GM23338 (cell line): ENCODE measurements at regions not wholly inside any gene's neighbourhood (a gene's known extent, or its start where the extent isn't known, plus 50 kb on each side); places are given as distances from the start of the nearest gene placed in this dataset.

Experiments used
- EZH2 ChIP-seq: fragments of 200-600 bp; sonication (generic); IDR thresholded peaks from one replicate; pipeline ENCODE4 v1.8.0; 2017; ENCODE audit warnings: antibody characterized with exemption, mild to moderate bottlenecking, low read depth; ENCODE audit not compliant: unreplicated experiment
- REST ChIP-seq: IDR thresholded peaks from one replicate; pipeline ENCODE4 v1.6.1; 2018; ENCODE audit warnings: antibody characterized with exemption; ENCODE audit not compliant: unreplicated experiment
- STAT1 ChIP-seq: IDR thresholded peaks from one replicate; pipeline ENCODE4 v1.6.1; 2016; ENCODE audit warnings: antibody characterized with exemption; ENCODE audit not compliant: unreplicated experiment
- TF ChIP-seq, protein P1 (sequence below): fragments of 250-450 bp; sonication (Bioruptor Pico); IDR thresholded peaks from 2 replicates; pipeline ENCODE4 v1.5.0; 2020; ENCODE audit warnings: mild to moderate bottlenecking, moderate library complexity

DNA sequence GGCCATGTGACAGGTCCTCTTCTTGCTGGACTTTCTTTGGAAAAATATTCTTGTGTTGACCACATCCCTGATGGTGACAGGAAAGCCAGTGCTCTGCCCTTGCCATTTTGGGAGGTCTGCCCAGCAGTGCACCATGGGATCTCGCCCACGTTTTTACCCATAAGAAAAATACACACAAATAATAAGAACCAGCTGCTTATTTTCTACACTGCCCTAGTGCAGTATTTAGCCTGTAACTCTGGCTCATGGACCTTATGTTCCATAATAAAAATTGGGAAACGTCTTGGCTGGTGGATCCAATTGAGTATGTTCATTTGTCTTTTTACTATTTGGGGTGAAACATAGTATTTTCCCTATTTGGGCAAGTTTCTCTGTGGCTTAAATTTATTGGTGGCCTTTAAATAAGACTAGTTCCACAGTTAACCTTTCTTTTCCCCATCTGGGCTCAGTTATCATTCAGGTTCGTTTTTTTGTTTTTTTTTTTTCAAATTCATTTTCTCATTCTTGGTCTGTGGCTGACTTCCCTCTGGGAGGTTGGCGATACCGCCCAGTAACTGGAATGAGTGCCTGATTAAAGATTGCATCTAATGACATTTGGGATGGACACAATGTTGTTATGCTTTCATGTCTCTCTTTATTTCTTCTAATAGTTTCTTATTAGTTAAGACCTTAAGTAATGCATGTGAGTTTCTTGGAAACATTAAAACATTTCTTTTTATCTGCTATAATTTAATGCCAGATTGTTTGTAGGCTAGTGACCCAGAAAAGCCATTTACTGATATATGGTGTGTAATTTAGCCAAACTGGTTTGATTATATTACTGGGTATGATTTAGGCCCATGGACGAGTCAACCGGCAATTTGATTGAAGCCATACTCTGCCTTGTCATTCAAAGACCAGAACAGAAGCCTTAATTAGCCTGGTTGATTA lies 163.7 kb downstream of the FGF10 start (continued):
- TF ChIP-seq, protein P1, sequence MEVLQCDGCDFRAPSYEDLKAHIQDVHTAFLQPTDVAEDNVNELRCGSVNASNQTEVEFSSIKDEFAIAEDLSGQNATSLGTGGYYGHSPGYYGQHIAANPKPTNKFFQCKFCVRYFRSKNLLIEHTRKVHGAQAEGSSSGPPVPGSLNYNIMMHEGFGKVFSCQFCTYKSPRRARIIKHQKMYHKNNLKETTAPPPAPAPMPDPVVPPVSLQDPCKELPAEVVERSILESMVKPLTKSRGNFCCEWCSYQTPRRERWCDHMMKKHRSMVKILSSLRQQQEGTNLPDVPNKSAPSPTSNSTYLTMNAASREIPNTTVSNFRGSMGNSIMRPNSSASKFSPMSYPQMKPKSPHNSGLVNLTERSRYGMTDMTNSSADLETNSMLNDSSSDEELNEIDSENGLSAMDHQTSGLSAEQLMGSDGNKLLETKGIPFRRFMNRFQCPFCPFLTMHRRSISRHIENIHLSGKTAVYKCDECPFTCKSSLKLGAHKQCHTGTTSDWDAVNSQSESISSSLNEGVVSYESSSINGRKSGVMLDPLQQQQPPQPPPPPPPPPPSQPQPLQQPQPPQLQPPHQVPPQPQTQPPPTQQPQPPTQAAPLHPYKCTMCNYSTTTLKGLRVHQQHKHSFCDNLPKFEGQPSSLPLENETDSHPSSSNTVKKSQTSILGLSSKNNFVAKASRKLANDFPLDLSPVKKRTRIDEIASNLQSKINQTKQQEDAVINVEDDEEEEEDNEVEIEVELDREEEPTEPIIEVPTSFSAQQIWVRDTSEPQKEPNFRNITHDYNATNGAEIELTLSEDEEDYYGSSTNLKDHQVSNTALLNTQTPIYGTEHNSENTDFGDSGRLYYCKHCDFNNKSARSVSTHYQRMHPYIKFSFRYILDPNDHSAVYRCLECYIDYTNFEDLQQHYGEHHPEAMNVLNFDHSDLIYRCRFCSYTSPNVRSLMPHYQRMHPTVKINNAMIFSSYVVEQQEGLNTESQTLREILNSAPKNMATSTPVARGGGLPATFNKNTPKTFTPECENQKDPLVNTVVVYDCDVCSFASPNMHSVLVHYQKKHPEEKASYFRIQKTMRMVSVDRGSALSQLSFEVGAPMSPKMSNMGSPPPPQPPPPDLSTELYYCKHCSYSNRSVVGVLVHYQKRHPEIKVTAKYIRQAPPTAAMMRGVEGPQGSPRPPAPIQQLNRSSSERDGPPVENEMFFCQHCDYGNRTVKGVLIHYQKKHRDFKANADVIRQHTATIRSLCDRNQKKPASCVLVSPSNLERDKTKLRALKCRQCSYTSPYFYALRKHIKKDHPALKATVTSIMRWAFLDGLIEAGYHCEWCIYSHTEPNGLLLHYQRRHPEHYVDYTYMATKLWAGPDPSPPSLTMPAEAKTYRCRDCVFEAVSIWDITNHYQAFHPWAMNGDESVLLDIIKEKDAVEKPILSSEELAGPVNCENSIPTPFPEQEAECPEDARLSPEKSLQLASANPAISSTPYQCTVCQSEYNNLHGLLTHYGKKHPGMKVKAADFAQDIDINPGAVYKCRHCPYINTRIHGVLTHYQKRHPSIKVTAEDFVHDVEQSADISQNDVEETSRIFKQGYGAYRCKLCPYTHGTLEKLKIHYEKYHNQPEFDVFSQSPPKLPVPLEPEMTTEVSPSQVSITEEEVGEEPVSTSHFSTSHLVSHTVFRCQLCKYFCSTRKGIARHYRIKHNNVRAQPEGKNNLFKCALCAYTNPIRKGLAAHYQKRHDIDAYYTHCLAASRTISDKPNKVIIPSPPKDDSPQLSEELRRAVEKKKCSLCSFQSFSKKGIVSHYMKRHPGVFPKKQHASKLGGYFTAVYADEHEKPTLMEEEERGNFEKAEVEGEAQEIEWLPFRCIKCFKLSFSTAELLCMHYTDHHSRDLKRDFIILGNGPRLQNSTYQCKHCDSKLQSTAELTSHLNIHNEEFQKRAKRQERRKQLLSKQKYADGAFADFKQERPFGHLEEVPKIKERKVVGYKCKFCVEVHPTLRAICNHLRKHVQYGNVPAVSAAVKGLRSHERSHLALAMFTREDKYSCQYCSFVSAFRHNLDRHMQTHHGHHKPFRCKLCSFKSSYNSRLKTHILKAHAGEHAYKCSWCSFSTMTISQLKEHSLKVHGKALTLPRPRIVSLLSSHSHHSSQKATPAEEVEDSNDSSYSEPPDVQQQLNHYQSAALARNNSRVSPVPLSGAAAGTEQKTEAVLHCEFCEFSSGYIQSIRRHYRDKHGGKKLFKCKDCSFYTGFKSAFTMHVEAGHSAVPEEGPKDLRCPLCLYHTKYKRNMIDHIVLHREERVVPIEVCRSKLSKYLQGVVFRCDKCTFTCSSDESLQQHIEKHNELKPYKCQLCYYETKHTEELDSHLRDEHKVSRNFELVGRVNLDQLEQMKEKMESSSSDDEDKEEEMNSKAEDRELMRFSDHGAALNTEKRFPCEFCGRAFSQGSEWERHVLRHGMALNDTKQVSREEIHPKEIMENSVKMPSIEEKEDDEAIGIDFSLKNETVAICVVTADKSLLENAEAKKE (CRISPR knock-in tag): no peak
- TF ChIP-seq REST: no peak
- TF ChIP-seq EZH2: no peak
- no peak for TF ChIP-seq STAT1
